Inflammatory macrophage (primary cell): ENCODE measurements at regions not wholly inside any gene's neighbourhood (a gene's known extent, or its start where the extent isn't known, plus 50 kb on each side); places are given as distances from the start of the nearest gene placed in this dataset.
A peak's percentile ranks its signal among the peaks of the same experiment; 100 is the strongest.
"Not testable (repeated sequence)": the region's sequence is repeated elsewhere in the genome, so short reads cannot be mapped to it uniquely, and the experiment has no call there.

Experiments
- DNase-seq, 2 donors: peaks; one replicate each; pipeline ENCODE4 v3.0.0-alpha.2; 2020 to 2022

DNA sequence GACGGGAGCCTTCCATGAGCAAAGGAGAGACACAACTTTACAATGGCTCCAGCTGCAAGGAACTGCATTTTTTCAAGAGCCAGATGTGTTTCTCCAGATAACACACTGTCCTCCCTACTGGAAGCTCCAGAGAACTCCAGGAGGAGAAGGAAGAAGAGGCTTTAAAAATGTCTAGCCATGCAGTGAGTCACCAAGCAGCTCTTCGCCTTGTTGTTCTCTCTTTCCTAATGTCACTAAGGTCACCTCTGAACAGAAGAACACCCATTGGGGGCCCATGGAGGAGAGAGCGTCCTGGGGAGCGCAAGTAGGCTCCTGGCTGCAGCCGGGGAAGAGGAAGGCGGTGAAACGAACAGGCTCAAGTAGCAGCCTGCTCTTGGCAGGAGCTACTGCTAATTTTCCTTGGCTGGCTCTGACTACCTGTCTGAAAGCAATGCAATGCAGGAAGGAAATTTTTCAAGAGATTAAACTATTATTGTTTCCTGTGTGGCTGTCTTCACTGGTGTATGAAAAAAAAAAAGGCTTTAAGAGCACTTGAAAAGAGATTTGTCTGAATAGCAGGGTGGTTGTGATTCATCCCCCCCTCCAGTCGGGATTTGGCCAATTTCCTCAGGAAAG lies 321.9 kb downstream of the SETD4 start:
- DNase-seq = no peak

DNA sequence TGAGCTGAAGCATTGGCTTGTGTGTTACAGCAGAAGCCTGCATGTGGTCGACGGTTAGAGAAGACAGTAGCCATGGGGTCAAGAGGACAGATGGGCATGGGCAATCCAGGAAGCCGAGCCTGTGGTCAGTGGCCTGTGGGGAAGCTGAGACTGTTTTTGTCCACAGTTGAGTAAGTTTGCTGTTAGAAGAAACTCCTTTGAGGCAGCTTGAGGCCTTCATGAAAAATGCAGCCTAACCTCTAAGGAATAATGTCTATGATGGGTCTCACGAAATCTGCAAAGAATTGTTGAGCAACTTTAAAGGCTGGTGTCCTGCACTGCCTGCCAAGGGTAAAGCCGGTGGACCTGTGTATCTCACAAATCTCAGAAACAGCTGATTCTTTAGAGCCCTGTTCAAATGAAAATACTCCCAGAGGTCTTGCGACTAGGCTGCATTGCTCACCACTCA lies 322.4 kb downstream of the SETD4 start:
- DNase-seq = peak in 1 of 2 donors; percentile 10

DNA sequence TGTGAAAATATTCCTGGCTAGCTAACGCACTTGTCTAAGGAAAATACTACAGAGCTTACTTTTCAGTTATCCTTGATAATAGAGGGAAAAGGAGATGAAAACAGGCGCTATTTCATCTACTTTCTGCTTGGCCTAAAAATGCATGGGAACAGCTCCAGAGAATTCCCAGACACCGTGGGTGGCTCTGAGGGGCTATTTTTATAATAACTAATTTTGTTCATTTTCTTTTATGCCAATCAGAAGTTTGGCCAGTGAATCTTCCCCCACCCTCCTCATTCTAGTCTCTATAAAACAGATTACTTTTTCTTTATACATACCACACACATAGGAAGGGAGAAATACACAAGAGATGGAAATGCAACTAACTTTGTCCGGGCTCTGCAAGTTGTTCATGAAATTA lies 322.9 kb downstream of the SETD4 start:
- no peak for DNase-seq

DNA sequence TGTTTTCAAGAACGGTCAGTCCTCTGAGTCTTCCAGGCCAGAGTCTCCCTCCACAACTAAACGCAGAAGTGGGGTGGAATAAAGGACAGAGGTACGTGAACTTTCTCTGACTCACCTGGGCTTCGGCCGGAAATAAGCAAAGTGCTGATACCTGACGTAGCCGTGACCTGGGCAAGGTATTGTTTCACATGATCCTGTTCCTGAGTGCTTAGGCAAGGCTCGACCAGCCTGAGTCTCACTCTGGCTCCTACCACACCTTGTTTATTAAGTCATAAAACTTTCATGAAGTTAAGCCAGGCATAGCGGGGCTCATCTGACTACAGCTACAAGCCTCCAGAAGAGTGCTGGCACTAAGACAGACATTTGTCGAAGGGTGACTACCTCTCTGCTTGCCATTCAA lies 327.5 kb downstream of the SETD4 start:
- no peak for DNase-seq

DNA sequence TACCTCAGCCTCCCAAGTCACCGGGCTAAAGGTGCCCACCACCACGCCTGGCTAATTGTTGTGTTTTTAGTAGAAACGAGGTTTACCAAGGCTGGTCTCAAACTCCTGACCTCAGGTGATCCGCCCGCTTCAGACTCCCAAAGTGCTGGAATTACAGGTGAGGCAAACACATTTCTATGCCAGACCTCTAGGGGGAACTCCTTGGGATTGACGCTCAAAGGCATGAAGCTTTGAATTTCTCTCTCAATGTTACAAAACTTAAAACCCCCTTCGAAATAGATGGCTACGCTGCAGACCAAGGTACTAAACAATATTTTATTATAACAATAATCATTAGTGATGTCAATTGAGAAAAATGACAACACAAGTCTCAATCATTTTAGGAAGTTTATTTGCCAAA lies 330.0 kb downstream of the SETD4 start:
- no peak for DNase-seq

DNA sequence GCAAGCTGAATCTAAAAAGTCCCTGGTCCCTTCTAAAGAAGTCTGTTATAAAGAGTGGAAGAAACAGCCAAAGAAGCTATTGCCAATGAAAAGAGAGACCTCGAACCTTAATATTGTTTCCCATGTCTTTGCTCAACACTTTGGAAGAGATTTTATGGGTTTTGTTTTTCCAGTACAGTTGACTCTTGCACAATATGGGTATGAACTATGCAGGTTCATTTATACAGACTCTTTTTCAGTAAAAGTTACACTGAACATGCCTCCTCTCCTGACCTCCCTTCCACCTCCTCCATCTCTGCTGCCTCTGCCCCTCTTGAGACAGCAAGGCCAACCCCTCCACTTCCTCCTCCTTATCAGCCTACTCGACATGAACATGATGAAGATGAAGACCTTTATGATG lies 332.5 kb downstream of the SETD4 start:
- DNase-seq = no peak

DNA sequence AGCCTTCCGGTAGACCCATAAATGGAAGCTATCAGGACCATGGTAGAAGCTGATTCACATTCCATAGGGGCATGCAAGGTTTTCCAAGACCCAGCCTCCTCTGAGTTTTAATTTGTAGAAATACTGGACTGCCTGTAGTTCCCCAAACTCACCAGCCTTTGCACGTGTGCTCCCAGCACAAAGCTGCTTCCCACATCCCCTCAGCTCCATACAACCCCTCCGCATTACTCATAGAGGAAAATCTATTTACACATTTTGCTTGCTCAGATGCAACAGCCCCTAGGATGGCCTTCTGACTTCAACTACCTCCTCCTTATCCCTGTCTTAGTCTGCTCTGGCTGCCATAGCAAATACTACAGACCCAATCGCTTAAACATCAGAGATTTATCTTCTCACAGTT lies 336.2 kb downstream of the SETD4 start:
- DNase-seq = peak in 1 of 2 donors; percentile 20

DNA sequence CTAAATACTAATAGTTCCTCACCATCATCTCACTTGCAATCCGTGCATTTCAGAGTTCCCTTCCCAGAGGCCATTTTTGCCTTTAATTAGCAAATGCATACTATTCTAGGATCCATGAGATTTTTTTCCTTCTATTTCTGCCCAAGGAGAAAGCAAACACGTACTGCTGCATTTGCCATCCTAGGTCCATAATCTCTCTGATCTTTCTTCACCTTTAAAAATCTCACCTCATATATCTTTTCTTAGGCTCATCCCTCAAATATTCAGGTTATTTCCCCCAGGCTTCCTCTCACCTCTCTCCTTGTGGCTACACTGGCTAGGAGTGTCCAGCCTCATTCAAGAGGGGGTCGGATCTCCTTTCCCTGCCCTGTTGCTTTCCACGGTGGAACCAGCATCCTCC lies 338.6 kb downstream of the SETD4 start:
- DNase-seq = no peak

DNA sequence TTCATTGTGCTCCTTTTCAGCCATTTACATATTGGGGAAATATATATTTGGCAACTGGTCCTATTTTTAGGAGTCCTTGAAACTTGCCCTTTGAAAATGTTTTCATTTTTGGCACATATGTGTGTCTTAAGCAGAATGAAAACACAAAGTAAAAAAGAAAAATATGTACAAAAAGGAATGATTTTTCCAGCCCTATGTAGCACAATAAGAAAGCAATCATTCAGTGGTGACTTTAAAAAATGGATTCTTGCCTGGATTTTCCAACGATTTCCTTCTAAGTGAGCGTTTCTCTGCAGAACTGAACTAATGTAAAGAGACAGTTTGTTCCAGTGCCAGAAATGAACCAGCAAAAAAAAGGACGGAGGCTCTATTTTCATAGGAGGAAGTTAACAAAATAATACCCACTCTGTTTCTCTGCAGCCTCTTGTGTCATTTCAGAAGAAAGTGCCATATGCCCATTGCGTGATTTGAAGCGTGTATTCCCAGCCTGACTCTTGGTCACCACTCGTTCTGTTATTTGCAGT lies 340.1 kb downstream of the SETD4 start:
- DNase-seq = peak; percentile 67 to 82

DNA sequence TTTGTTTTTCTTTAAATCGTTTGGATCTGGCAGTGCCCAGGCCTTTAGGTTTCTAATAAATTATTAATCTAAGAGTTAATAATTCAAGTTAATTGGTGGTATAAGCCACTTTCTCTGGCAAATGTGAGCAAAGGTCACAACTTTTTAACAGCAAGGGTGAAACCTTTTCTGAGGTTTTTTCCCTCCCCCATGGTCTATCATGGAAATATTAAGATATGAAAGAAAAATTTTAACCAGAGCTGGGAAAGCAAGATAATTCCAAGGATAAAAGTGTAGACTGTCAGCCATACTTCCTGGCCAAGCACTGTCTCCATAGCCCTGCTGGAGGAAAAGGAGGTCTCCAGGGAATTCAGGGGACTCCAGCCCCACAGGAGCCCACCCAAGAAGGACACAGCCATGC lies 341.2 kb downstream of the SETD4 start:
- DNase-seq = no peak

DNA sequence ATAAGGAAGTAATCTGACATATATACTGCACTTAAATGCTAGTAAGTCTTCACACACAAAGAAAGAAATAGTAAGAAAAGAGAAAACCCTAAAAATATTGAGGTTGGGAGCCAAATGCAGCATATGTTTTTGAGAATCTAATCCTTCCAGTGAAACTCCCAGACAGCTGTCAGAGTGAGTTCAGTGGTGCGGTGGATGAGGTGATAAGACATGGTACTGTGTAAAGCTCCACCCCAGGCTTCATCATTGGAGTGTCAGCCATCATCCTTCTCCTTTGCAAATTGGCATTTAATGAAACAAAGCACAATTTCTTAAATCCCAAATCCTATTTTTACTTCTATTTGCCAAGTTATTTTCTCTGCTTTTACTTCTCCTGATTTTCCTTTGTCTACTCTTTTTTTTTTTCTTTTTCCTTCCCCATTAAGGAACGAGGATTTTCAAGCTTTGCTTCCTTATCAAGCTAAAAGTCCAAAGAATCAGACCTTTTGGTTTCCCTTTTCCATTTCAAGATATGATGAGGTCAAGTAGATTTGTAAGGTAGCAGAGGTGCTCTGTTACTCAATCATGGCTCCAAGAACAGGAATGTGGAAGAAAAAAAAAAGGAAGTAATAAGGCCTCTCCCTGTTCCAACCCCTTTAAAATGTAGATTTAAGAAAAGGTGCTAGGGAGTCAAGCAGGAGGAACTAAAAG lies 343.3 kb downstream of the SETD4 start:
- no peak for DNase-seq

DNA sequence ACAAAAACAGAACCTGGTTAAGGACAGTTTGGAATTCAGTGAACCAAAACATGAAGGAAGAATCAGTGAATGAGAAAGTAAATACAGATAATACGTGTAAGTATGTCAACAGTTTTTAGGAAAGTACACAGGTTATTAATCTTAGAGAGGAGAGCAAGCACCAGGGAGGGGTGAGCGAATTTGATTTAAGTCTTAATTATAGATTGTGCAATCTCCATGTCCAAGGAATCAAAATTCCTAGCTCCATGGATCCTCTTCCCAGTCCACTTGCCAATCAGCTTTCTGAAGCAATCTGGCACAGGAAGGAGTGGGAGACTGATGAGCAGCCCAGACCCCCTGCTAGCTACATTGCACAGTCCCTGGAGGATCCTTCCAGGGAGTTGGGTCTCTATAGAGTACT lies 346.4 kb downstream of the SETD4 start:
- DNase-seq = no peak

DNA sequence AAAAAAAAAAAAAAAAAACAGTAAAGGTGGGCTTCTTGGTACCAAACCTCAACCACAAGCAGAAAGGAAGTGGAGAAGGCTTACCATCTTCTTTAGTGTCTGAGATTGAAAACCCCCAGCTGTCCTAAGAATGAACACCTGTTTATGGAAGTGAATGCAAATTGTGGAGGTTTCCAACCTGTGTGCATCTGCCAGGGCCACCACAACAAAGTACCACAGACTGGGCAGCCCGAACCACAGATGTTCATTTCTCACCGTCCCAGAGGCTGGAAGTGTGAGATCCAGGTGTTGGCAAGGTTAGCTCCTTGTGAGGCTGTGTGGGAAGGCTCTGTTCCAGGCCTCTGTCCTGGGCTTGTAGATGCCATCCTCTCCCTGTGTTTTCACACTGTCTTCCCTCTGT lies 348.7 kb downstream of the SETD4 start:
- DNase-seq = no peak

DNA sequence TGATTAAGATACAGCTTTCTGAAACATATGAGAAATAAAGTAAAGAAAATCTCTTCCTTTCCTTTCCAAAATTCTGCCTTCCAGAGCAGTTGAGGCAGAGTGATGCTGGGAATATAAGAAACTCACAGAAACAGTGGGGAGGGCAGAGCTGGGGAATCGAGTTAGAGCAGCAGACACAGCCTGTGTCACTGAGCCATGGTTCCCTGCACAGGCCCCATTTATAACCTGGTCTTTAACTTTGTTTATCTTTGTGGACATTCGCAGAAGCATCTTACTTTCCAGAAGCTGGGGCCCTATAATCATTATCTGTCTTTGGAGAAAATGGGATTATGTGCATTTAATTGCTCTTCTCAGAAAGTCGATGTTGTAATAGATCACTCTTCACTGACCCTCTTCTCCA lies 349.1 kb downstream of the SETD4 start:
- DNase-seq = no peak

DNA sequence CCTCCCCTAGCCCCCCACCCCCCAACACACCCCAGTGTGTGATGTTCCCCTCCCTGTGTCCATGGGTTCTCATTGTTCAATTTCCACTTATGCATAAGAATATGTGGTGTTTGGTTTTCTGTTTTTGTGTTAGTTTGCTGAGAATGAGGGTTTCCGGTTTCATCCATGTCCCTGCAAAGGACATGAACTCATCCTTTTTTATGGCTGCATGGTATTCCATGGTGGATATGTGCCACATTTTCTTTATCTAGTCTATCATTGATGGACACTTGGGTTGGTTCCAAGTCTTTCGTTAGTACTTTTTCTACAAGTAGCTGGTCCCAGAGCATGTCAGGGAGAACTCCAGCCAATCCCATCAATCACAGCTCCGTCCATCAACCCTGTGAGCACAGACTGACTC lies 350.3 kb downstream of the SETD4 start:
- not testable (repeated sequence) for DNase-seq

DNA sequence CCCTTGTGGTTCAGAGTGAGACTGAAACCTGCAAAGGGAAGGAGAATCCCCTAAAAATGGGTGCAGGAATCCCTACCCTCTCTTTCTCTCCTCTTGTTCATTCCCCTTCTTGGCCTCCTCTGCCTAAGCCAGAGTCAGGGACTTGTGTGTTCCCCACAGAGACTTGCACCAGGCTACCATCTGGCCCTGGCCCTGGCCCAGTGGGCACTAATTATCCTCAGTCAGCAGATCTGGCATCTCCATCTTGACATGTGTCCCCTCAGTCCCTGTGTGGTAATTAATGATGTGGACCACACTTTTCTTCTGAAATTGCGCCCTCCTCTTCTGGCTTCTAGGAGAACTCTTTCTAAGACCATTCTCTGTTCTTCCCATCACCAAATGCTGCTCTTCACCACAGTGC lies 354.4 kb downstream of the SETD4 start:
- no peak for DNase-seq

DNA sequence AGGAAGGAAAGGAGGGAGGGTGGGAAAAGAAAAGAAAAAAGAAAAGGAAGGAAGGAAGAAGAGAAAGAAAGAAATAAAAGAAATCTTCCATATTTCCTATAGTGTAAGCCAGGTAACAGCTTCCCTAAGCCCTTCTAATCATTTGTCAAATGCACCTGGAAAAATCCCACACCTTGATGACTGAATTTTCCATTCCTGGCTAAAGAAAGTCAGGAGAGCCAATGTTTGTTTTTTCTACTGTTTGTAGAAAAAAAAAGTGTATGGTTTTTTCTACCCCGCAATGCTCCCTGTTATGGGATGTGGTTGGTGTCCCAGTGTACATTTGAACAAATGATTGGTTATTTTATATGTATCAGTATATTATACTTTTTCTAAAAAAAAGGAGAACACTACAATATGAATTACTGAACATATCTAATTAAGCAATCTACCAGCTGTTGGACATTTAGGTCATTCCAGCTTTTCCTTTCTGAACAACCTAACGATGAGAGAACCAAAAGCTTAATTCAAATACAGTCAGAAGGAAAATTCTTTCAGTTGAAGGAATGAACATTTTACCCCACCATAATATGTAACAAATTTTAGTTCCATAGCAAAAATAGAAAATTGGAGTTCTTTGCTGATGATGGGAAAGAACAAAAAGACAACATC lies 355.0 kb downstream of the SETD4 start:
- DNase-seq = no peak

DNA sequence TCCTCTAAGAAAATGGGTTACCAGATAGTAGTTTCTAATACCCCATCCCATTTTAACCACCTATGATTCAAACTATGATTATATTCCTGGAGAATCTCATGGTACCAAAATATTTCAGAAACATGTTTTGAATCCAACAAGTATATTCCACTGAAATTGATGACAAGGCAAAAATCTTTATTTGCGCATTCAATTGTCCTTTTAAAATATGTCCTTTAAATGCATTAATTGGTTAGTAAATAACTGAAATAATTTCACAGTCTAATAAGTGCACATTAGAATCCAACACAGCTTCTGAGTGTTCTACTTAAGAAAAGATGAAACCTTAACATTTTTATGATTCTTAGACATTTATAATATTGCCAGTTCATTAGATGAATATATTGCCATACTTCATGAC lies 356.6 kb downstream of the SETD4 start:
- no peak for DNase-seq

DNA sequence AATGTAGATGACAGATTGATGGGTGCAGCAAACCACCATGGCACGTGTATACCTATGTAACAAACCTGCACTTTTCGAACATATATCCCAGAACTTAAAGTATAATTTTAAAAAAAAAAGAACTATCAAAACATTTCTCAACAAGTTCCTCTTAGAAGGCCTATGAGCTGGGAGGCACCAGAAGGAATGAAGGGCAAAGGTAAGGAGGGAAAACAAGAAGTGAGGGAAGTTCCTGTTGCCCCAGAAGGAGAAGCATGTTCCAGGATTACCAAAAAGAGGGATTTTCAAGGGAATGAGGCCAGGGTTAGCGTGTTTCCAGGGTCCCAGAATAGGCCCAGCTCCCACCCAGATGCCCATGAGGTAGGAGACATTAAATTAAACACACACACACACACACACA lies 361.0 kb downstream of the SETD4 start:
- DNase-seq = peak; percentile 34 to 46

DNA sequence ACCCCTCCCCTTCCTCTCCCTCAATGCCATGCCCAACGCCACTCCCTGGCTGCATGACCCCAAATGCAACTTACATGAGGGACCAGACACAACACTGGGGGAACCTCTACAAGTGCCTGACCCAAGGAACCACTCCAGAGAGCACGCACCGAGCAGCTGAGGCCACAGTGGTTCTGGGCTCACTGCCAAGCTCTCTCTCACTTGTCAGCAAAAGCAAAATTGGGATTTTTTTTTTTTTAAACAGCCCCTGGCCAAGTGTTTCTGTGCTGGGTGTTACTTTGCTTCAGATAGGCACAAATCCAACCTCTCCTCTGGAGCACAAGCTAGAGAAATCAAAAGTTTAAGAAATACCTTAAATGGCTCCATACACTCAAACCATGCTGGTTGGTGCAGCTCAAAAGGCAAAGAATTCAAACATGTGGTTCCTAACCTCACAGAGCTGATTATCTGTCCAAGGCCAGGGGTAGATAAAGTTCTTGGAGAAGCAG lies 363.0 kb downstream of the SETD4 start:
- DNase-seq = peak; percentile 42 to 46

DNA sequence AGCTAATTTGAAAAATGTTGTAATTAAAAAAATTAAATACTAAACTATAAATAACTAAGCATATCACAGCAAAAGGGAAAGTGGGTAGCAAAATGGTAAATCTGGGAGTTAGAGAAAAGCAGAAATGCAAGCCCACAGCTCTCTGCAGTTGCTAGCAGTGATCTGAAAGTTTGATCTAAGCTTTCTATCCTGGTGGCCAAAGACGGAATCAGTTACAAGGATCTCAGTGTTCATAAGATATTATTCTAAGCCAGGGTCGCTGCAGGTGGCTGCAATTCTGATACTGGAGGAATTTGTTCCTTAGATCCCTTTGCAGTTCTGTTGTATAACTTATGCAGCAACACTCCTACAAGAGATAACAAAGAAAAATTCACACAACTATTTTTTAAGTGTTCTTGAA lies 363.7 kb downstream of the SETD4 start:
- DNase-seq = peak; percentile 7 to 31

DNA sequence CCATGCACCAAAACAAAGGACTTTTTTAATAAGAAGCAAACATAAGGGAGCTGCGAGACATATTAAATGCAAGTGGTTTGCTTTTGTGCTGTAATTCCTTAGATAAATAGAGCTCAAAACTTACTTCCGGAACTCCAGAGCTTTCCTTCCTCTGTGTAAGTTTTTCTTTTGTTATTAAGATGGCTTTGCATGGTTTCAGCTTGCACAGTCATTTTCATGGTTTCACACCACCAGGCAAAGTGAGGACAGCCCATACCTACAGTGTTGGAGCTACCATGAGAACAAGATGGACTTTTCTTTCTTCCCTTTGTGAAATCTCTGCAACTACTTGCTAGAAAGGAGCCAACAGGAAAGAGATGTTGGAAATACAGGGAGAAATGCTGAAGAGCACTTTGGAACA lies 368.0 kb downstream of the SETD4 start:
- DNase-seq = no peak

DNA sequence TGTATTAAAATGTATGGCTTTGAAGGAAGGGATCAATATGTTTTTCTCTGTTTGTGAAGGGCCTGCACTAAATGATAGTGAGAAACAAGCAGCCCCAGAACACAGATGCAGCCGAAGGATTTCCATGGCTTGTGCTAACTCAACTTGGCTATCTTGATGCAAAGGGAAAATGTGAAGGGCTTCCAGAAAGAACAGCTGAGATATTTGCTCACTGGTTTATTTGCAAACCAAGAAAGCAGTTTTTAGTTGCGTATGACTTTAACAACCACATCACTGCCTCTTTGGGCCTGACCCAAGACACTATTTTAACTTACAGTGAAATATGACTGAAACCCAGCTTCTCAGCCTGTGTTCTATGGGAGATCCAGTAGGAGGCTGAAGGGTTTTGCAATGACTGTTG lies 369.9 kb downstream of the SETD4 start:
- DNase-seq = no peak

DNA sequence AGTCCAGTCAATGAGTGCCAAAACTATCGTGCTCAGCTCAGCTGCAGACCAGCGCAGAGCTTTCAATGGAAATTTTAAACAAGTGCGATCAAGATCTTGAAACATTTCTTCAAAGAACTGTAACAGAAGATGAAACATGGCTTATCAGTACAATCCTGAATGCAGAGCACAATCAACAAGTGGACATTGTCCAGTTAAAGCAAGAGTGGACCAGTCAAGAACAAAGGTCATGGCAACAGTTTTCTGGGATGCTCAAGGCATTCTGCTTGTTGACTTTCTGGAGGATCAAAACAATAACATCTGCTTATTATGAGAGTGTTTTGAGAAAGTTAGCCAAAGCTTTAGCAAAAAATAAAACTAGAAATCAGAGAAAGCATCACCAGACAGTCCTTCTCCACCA lies 374.2 kb downstream of the SETD4 start:
- no peak for DNase-seq
